GM23248 (cell line): ENCODE measurements at regions not wholly inside any gene's neighbourhood (a gene's known extent, or its start where the extent isn't known, plus 50 kb on each side); places are given as distances from the start of the nearest gene placed in this dataset.

Source experiments
- DNase-seq: peaks from one replicate; pipeline ENCODE4 v3.0.0-alpha.2; 2015
- H2AFZ ChIP-seq: fragments of 200-600 bp; sonication (generic); 2 replicates; pipeline ENCODE4 v1.6.1; 2016; ENCODE audit warnings: antibody characterized with exemption
- H3F3A ChIP-seq: fragments of 200-600 bp; sonication (generic); 2 replicates; pipeline ENCODE4 v1.6.1; 2016; ENCODE audit warnings: mild to moderate bottlenecking, antibody characterized with exemption, mixed run types; ENCODE audit not compliant: insufficient read depth
- H3K27ac ChIP-seq: fragments of 200-600 bp; sonication (generic); 2 replicates; pipeline ENCODE4 v1.5.1; 2016; ENCODE audit warnings: mild to moderate bottlenecking
- H3K27me3 ChIP-seq: fragments of 200-600 bp; sonication (generic); replicated peaks from 2 replicates; pipeline ENCODE4 v1.6.1; 2016; ENCODE audit warnings: mild to moderate bottlenecking; ENCODE audit not compliant: insufficient read depth
- H3K36me3 ChIP-seq: fragments of 200-600 bp; sonication (generic); 2 replicates; pipeline ENCODE4 v1.6.1; 2016; ENCODE audit warnings: low read depth, mild to moderate bottlenecking
- H3K4me1 ChIP-seq: fragments of 200-600 bp; sonication (generic); 2 replicates; pipeline ENCODE4 v1.6.1; 2016; ENCODE audit warnings: mild to moderate bottlenecking; ENCODE audit not compliant: insufficient read depth
- H3K4me2 ChIP-seq: fragments of 200-600 bp; sonication (generic); one replicate; pipeline ENCODE4 v1.6.1; 2016; ENCODE audit warnings: mild to moderate bottlenecking; ENCODE audit not compliant: unreplicated experiment
- H3K4me3 ChIP-seq: fragments of 200-600 bp; sonication (generic); 2 replicates; pipeline ENCODE4 v1.5.1; 2016; ENCODE audit warnings: mild to moderate bottlenecking
- H3K79me2 ChIP-seq: fragments of 200-600 bp; sonication (generic); 2 replicates; pipeline ENCODE4 v1.6.1; 2016; ENCODE audit warnings: mild to moderate bottlenecking; ENCODE audit not compliant: insufficient read depth
- H3K9ac ChIP-seq: fragments of 200-600 bp; sonication (generic); 2 replicates; pipeline ENCODE4 v1.6.1; 2016; ENCODE audit warnings: mild to moderate bottlenecking
- H3K9me2 ChIP-seq: fragments of 200-600 bp; sonication (generic); 2 replicates; pipeline ENCODE4 v1.6.1; 2016; ENCODE audit warnings: mixed run types, mild to moderate bottlenecking, moderate library complexity; ENCODE audit not compliant: insufficient read depth
- H3K9me3 ChIP-seq: fragments of 200-600 bp; sonication (generic); one replicate; pipeline ENCODE4 v1.6.1; 2017; ENCODE audit warnings: low read depth
- H4K20me1 ChIP-seq: fragments of 200-600 bp; sonication (generic); 2 replicates; pipeline ENCODE4 v1.6.0; 2016; ENCODE audit not compliant: insufficient read depth
- EZH2 ChIP-seq: fragments of 200-600 bp; sonication (generic); IDR thresholded peaks from 2 replicates; pipeline ENCODE4 v1.6.1; 2018; ENCODE audit warnings: antibody characterized with exemption, mild to moderate bottlenecking; ENCODE audit not compliant: insufficient read depth, poor library complexity, severe bottlenecking
- EZH2phosphoT487 ChIP-seq: fragments of 200-600 bp; sonication (generic); IDR thresholded peaks from 2 replicates; pipeline ENCODE4 v1.6.1; 2018; ENCODE audit warnings: antibody characterized with exemption, moderate library complexity, mild to moderate bottlenecking, low read depth; ENCODE audit not compliant: insufficient read depth
- WGBS, 2 experiments: methylation state at CpG; one replicate each; pipeline ENCODE4 v1.1.6; 2015 to 2017; ENCODE audit warnings: low lambda C conversion rate in 2 of 2, low coverage in 1 of 2; ENCODE audit errors: missing lambda C conversion rate in 2 of 2; 5-methylcytosine and 5-hydroxymethylcytosine counted together
- in situ Hi-C: fragments of 300-500 bp; cut with MboI; formaldehyde crosslinking; loops from 2 replicates; pipeline ENCODE4 v1.15.0; 2020

DNA sequence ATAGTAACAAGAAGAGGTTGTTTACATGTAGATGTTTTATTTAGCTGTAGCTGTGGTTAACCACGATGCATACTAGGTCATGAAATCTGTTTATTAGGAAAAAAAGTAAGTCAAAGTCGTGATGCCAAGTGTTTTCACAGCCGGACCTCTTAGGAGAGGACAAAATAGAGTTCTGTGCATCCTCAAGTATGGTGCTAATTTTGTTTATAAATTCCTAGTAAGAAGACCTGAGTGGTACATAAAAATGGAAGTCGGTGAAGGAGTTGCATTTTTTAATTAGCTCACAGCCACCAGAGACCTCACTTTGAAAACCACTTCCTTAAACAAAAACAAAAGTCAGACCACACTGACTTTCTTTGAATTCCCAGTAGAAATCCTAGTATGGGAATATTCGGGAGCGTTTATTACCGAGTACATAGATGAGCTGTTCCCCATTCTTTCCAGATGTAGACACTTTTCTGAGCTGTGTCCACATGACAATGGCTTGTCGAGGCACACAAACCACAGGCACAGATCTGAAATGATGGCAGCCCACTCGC lies 143.6 kb upstream of the UBE2E1 start:
- no peak for DNase-seq
- Histone ChIP-seq H3K9me2 (no peaks in the 10 kb centered on the region), H3K4me2 (no peak overlapping the region), H3F3A (peaks cover 16% of the 10 kb centered on the region), H2AFZ (no peak overlapping the region), H3K4me1 (peaks cover 15% of the 10 kb centered on the region), H3K27ac (no peak overlapping the region), H3K79me2 (no peaks in the 10 kb centered on the region), H3K27me3 (no peaks in the 10 kb centered on the region), H3K9me3 (no peaks in the 10 kb centered on the region), H3K4me3 (no peak overlapping the region), H3K36me3 (no peaks in the 10 kb centered on the region), H4K20me1 (no peaks in the 10 kb centered on the region), H3K9ac (no peak overlapping the region)
- in situ Hi-C loops: no loop called here
- WGBS, 2 experiments: 89 to 90% methylated on average over 9 of the region's 9 CpGs
- no peak for TF ChIP-seq EZH2
- TF ChIP-seq EZH2phosphoT487: no peak

DNA sequence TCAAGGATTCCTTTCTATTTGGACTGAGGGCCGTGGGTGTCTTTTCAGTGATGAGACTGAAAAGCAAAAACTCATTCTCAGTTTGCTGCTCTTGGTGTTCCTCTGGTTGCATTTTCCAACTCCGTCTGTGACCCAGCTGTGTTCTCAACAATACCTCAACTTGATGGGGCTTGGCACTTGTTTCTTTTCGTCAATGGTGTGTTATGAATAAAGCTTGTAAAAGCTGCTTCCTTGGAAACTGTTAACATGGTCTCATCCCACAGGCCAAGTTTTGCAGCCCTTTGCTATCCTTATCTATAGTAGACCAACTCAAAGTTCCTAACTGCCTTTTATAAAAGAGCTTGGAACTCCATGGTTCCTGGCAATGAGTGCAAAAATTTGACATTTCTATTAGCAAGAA lies 142.5 kb upstream of the UBE2E1 start:
- DNase-seq: no peak
- no peaks in the 10 kb centered on the region for H3K36me3 ChIP-seq
- in situ Hi-C loops: no loop called here
- H3F3A ChIP-seq: peaks cover 20% of the 10 kb centered on the region
- peaks cover 25% of the 10 kb centered on the region for H3K4me1 ChIP-seq
- no peak overlapping the region for H3K9ac ChIP-seq
- peak overlapping the region; percentile 22 for H3K4me2 ChIP-seq
- no peaks in the 10 kb centered on the region for H3K27me3 ChIP-seq
- H3K27ac ChIP-seq: no peak overlapping the region
- no peaks in the 10 kb centered on the region for H3K9me2 ChIP-seq
- H4K20me1 ChIP-seq: no peaks in the 10 kb centered on the region
- H3K79me2 ChIP-seq: no peaks in the 10 kb centered on the region
- H3K9me3 ChIP-seq: no peaks in the 10 kb centered on the region
- H3K4me3 ChIP-seq: no peak overlapping the region
- 59% methylated on average over 3 of the region's 3 CpGs for WGBS, 2 experiments
- no peak for TF ChIP-seq EZH2phosphoT487
- no peak for TF ChIP-seq EZH2
- no peak overlapping the region for H2AFZ ChIP-seq

GRCh38 chr3:23663661-23664186 lies 142.0 kb upstream of the UBE2E1 start:
- in situ Hi-C loops: no loop called here
- no peak for TF ChIP-seq EZH2phosphoT487
- TF ChIP-seq EZH2: no peak
- H3K4me2 ChIP-seq: peak overlapping the region; percentile 22
- peaks cover 29% of the 10 kb centered on the region for H3K4me1 ChIP-seq
- H3K4me3 ChIP-seq: no peak overlapping the region
- no peaks in the 10 kb centered on the region for H3K79me2 ChIP-seq
- peaks cover 24% of the 10 kb centered on the region for H3F3A ChIP-seq
- no peak overlapping the region for H2AFZ ChIP-seq
- WGBS, 2 experiments: 57 to 64% methylated on average over 5 of the region's 5 CpGs
- H3K27me3 ChIP-seq: no peaks in the 10 kb centered on the region
- DNase-seq: peak; percentile 38
- H3K9me3 ChIP-seq: no peaks in the 10 kb centered on the region
- no peaks in the 10 kb centered on the region for H4K20me1 ChIP-seq
- H3K27ac ChIP-seq: no peak overlapping the region
- H3K9ac ChIP-seq: no peak overlapping the region
- no peaks in the 10 kb centered on the region for H3K9me2 ChIP-seq
- no peaks in the 10 kb centered on the region for H3K36me3 ChIP-seq

- Histone ChIP-seq H3K9me2 (no peaks in the 10 kb centered on the region), H3K79me2 (no peaks in the 10 kb centered on the region), H3K4me1 (peaks cover 35% of the 10 kb centered on the region), H3F3A (peaks cover 27% of the 10 kb centered on the region), H4K20me1 (no peaks in the 10 kb centered on the region), H3K9ac (no peak overlapping the region), H3K9me3 (no peaks in the 10 kb centered on the region), H3K4me2 (no peak overlapping the region), H3K27ac (no peak overlapping the region), H3K36me3 (no peaks in the 10 kb centered on the region), H3K4me3 (no peak overlapping the region), H3K27me3 (no peaks in the 10 kb centered on the region), H2AFZ (no peak overlapping the region)
- 30 to 36% methylated on average over 1 of the region's 1 CpG for whole genome bisulfite sequencing, 2 experiments
- no peak for TF ChIP-seq EZH2
- TF ChIP-seq EZH2phosphoT487: no peak
- in situ Hi-C loops: no loop called here
- peak; percentile 76 for DNase-seq
Measured at GRCh38 chr3:23664459-23664858, 141.3 kb upstream of the UBE2E1 start.

- Histone ChIP-seq H3K4me1 (peaks cover 35% of the 10 kb centered on the region), H3K9ac (no peak overlapping the region), H3K27me3 (no peaks in the 10 kb centered on the region), H3K9me3 (no peaks in the 10 kb centered on the region), H3K79me2 (no peaks in the 10 kb centered on the region), H3K4me3 (no peak overlapping the region), H3K36me3 (no peaks in the 10 kb centered on the region), H3K9me2 (no peaks in the 10 kb centered on the region), H3F3A (peaks cover 27% of the 10 kb centered on the region), H3K27ac (no peak overlapping the region), H3K4me2 (no peak overlapping the region), H2AFZ (no peak overlapping the region), H4K20me1 (no peaks in the 10 kb centered on the region)
- TF ChIP-seq EZH2phosphoT487 (no peak), EZH2 (no peak)
- WGBS, 2 experiments: 64 to 75% methylated on average over 1 of the region's 1 CpG
- in situ Hi-C loops: no loop called here
- DNase-seq: peak; percentile 60
Measured at GRCh38 chr3:23665741-23666140, 140.0 kb upstream of the UBE2E1 start.
